HCT116 (cell line): ENCODE measurements at regions not wholly inside any gene's neighbourhood (a gene's known extent, or its start where the extent isn't known, plus 50 kb on each side); places are given as distances from the start of the nearest gene placed in this dataset.
"Not testable (repeated sequence)": the region's sequence is repeated elsewhere in the genome, so short reads cannot be mapped to it uniquely, and the experiment has no call there.

Source experiments
- ATAC-seq: fragments of 200-7000 bp; cut with Tn5 transposase; 2 replicates; pipeline ENCODE4 v1.9.1; 2020; ENCODE audit warnings: mild to moderate bottlenecking, moderate library complexity
- BruUV-seq: library from RNA; stranded (reverse); fragments of 400-500 nt; replicated peaks from 2 replicates; lab custom pipeline; 2021; lab: Mats Ljungman, UMichigan
- CTCF ChIA-PET: fragments of 300-600 bp; sonication (Branson Sonifier 250); formaldehyde crosslinking; loops from one replicate; lab custom pipeline; 2021; ENCODE audit warnings: antibody characterized with exemption; lab: Charles Lee
- POLR2A ChIA-PET: fragments of 300-600, 350-600 bp; sonication (Branson Sonifier 250); formaldehyde crosslinking; loops from one replicate; lab custom pipeline; 2021; ENCODE audit warnings: antibody characterized with exemption; lab: Charles Lee
- RAD21 ChIA-PET, 2 experiments: fragments of 300-600 bp; sonication (Branson Sonifier 250); formaldehyde crosslinking; loops; one replicate each; lab custom pipeline; 2023; ENCODE audit warnings: low total read pairs in 2 of 2; ENCODE audit not compliant: uncharacterized antibody in 2 of 2, unreplicated experiment in 2 of 2, low non-redundant PET in 1 of 2; lab: Charles Lee
- DNase-seq: peaks from one replicate; pipeline ENCODE4 v3.0.0-alpha.2; 2010; ENCODE audit warnings: low read depth, low spot score
- H2AFZ ChIP-seq: fragments of 200-600 bp; shearing (Covaris generic), sonication (generic); 2 replicates; pipeline ENCODE4 v1.6.1; 2017; ENCODE audit warnings: low read depth, mixed run types, mixed read lengths, antibody characterized with exemption, low read length; ENCODE audit not compliant: poor library complexity, severe bottlenecking
- H3K27ac ChIP-seq: 2 replicates; pipeline ENCODE4 v1.5.1; 2012; ENCODE audit warnings: low read depth, low read length
- H3K27me3 ChIP-seq: fragments of 200-600 bp; sonication (generic); 2 replicates; pipeline ENCODE4 v1.6.1; 2016; ENCODE audit warnings: mixed run types, low read length, mixed read lengths; ENCODE audit not compliant: insufficient read depth
- H3K36me3 ChIP-seq, 2 experiments: fragments of 200-500 bp in 1 of 2; fragments of 200-600 bp in 1 of 2; sonication (Bioruptor generic) in 1 of 2; sonication (generic) in 1 of 2; 2 replicates each; pipeline versions ENCODE4 v1.5.1 to v1.6.1; 2014 to 2016; ENCODE audit warnings: low read length in 2 of 2, inconsistent platforms in 1 of 2, mixed read lengths in 1 of 2, mixed run types in 1 of 2; ENCODE audit not compliant: insufficient read depth in 2 of 2, control insufficient read depth in 1 of 2
- H3K4me1 ChIP-seq, 2 experiments: fragments of 200-600 bp in 1 of 2; sonication (generic) in 1 of 2; 2 replicates each; pipeline versions ENCODE4 v1.5.1 to v1.6.1; 2012 to 2017; ENCODE audit warnings: low read length in 2 of 2, inconsistent platforms in 1 of 2, mild to moderate bottlenecking in 1 of 2, mixed read lengths in 1 of 2, mixed run types in 1 of 2, moderate library complexity in 1 of 2; ENCODE audit not compliant: insufficient read depth in 2 of 2, control insufficient read depth in 1 of 2
- H3K4me2 ChIP-seq: fragments of 200-600 bp; sonication (generic); 2 replicates; pipeline ENCODE4 v1.6.1; 2017; ENCODE audit warnings: mixed run types, low read length, mixed read lengths
- H3K4me3 ChIP-seq, 2 experiments: fragments of 200-600 bp in 1 of 2; sonication (generic) in 1 of 2; replicated peaks in 1 of 2; 2 replicates each; pipeline ENCODE4 v1.5.1; 2011 to 2016; ENCODE audit warnings: low read length in 2 of 2, control low read depth in 1 of 2, low read depth in 1 of 2, mild to moderate bottlenecking in 1 of 2, mixed read lengths in 1 of 2, mixed run types in 1 of 2
- H3K79me2 ChIP-seq: fragments of 200-600 bp; sonication (generic); 2 replicates; pipeline ENCODE4 v1.6.1; 2017; ENCODE audit warnings: mild to moderate bottlenecking, mixed run types, low read length, moderate library complexity, mixed read lengths; ENCODE audit not compliant: insufficient read depth
- H3K9ac ChIP-seq: fragments of 200-600 bp; sonication (generic); 2 replicates; pipeline ENCODE4 v1.6.1; 2016; ENCODE audit warnings: low read length, mixed read lengths
- H3K9me2 ChIP-seq: fragments of 200-600 bp; sonication (generic), shearing (Covaris generic); 2 replicates; pipeline ENCODE4 v1.6.1; 2017; ENCODE audit warnings: mixed run types, mild to moderate bottlenecking, moderate library complexity; ENCODE audit not compliant: insufficient read depth
- H3K9me3 ChIP-seq, 2 experiments: fragments of 200-500 bp in 1 of 2; fragments of 200-600 bp in 1 of 2; sonication (Bioruptor generic) in 1 of 2; sonication (generic) in 1 of 2; 2 replicates each; pipeline ENCODE4 v1.6.1; 2014 to 2017; ENCODE audit warnings: low read length in 2 of 2, mixed read lengths in 2 of 2, inconsistent platforms in 1 of 2, low read depth in 1 of 2, mild to moderate bottlenecking in 1 of 2, mixed run types in 1 of 2, moderate library complexity in 1 of 2; ENCODE audit not compliant: control insufficient read depth in 1 of 2, insufficient read depth in 1 of 2
- H4K20me1 ChIP-seq: fragments of 200-600 bp; sonication (generic), shearing (Covaris generic); 2 replicates; pipeline ENCODE4 v1.6.1; 2017; ENCODE audit warnings: mixed run types, mild to moderate bottlenecking, moderate library complexity; ENCODE audit not compliant: insufficient read depth
- CEBPB ChIP-seq: IDR thresholded peaks from 2 replicates; pipeline ENCODE4 v1.6.1; 2012; ENCODE audit warnings: low read depth
- EGR1 ChIP-seq: IDR thresholded peaks from 2 replicates; pipeline ENCODE4 v1.6.1; 2012; ENCODE audit warnings: low read depth
- EZH2 ChIP-seq: fragments of 200-600 bp; sonication (generic); IDR thresholded peaks from 2 replicates; pipeline ENCODE4 v1.6.1; 2017; ENCODE audit warnings: antibody characterized with exemption, mixed run types
- EZH2phosphoT487 ChIP-seq: fragments of 200-600 bp; IDR thresholded peaks from 2 replicates; pipeline ENCODE4 v1.6.1; 2018; ENCODE audit warnings: antibody characterized with exemption, borderline replicate concordance
- FOSL1 ChIP-seq: IDR thresholded peaks from 2 replicates; pipeline ENCODE4 v1.6.1; 2012; ENCODE audit warnings: low read depth
- JUND ChIP-seq: IDR thresholded peaks from 2 replicates; pipeline ENCODE4 v1.6.1; 2012
- POLR2AphosphoS5 ChIP-seq: IDR thresholded peaks from 2 replicates; pipeline ENCODE4 v1.6.1; 2011; ENCODE audit warnings: mild to moderate bottlenecking, low read depth, low read length, moderate library complexity
- RAD21 ChIP-seq: IDR thresholded peaks from 2 replicates; pipeline ENCODE4 v1.6.1; 2012; ENCODE audit warnings: low read depth, mild to moderate bottlenecking
- SRF ChIP-seq: IDR thresholded peaks from 2 replicates; pipeline ENCODE4 v1.6.1; 2012; ENCODE audit warnings: low read depth
- TCF7L2 ChIP-seq: IDR thresholded peaks from 2 replicates; pipeline ENCODE4 v1.7.0; 2011; ENCODE audit warnings: borderline replicate concordance, inconsistent platforms; ENCODE audit not compliant: insufficient read depth, insufficient read length; ENCODE audit errors: extremely low read depth
- ZFX ChIP-seq: fragments of 450-650 bp; IDR thresholded peaks from 2 replicates; pipeline ENCODE4 v1.6.1; 2017
- ZNF274 ChIP-seq: fragments of 200-500 bp; sonication (Bioruptor generic); IDR thresholded peaks from 2 replicates; pipeline ENCODE4 v1.6.1; 2014; ENCODE audit warnings: mild to moderate bottlenecking, low read depth, low read length, inconsistent platforms
- intact Hi-C: fragments of 100-400 bp; cut with micrococcal nuclease; formaldehyde crosslinking; loops from 2 replicates; pipeline ENCODE4 v1.10.0; 2022
- TF ChIP-seq, protein P1 (sequence below): IDR thresholded peaks from 2 replicates; pipeline ENCODE4 v1.6.1; 2012
- TF ChIP-seq, protein P2 (sequence below): IDR thresholded peaks from 2 replicates; pipeline ENCODE4 v1.6.1; 2012; ENCODE audit warnings: low read depth
- TF ChIP-seq, protein P3 (sequence below): IDR thresholded peaks from 2 replicates; pipeline ENCODE4 v1.6.1; 2011; ENCODE audit warnings: mild to moderate bottlenecking, low read length, moderate library complexity; ENCODE audit not compliant: insufficient replicate concordance; ENCODE audit errors: extremely low read depth

DNA sequence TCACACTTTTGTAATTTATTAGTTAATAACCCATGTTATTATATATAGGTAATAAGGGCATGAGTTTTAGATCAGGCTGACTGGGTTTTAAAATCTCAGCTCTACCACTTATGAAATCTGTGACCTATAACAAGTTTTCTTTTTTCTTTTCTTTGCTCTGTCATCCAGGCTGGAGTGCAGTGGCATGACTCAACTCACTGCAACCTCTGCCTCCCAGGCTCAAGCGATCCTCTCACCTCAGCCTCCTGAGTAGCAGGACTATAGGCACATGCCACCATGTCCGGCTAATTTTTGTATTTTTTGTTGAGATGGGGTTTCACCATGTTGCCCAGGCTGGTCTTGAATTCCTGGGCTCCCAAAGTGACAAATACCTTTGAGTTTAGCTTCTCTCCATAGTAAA is 227.7 kb upstream of the KRR1 start:
- H3K36me3 ChIP-seq, H3K79me2 ChIP-seq, intact Hi-C loops, H3K9me3 ChIP-seq, H2AFZ ChIP-seq, ATAC-seq, CTCF ChIA-PET, DNase-seq, H3K27me3 ChIP-seq, H3K4me3 ChIP-seq, H4K20me1 ChIP-seq, BruUV-seq, H3K9me2 ChIP-seq: not testable (repeated sequence)
- Histone ChIP-seq H3K9ac (peak overlapping the region; percentile 52), H3K4me1 (peaks cover 73 to 78% of the 10 kb centered on the region in 2 experiments), H3K27ac (peak overlapping the region; percentile 90), H3K4me2 (peak overlapping the region; percentile 51)
- ChIA-PET POLR2A (interaction anchor here (1.3 to 2.2 kb wide), 3 partner anchors 8 to 115 kb away, joined by 5 to 12 read pairs (median 5); no protein-coding TSS in a partner anchor), RAD21 (interaction anchor here in 1 of 2 experiments (0.6 kb wide), 1 partner anchor 21 kb away, joined by 5 read pairs; no protein-coding TSS in a partner anchor)
- TF ChIP-seq CEBPB (peak; percentile 65; the same call in 1 of the 2 replicates), RAD21 (0 out of 2 replicates have a peak, but pooled peaks have one; percentile 5)
- TF ChIP-seq, protein P1, sequence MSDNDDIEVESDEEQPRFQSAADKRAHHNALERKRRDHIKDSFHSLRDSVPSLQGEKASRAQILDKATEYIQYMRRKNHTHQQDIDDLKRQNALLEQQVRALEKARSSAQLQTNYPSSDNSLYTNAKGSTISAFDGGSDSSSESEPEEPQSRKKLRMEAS = peak; percentile 53

DNA sequence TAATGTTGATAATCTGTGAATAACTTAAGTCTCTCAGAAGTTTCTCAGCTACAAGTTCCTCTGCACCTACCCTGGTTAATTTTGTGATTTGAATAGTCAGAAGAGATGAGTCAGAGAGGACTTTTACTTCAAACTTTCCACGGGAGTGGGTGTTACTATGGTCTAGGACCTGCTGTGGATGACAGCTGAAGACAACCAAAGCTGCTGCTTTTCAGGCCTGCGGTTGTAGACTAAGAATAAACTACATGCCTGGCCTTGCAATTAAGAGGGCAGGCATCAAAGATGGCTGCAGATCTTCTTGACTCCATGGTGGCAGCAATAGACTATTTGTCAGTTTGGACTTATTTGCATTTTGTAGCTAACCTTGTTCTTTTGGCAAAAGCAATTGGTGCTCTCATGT is 227.1 kb upstream of the KRR1 start:
- no peaks in the 10 kb centered on the region for H3K27me3 ChIP-seq
- H3K4me1 ChIP-seq = peaks cover 76 to 82% of the 10 kb centered on the region in 2 experiments
- peak overlapping the region; percentile 51 for H3K4me2 ChIP-seq
- peaks cover 1% of the 10 kb centered on the region; the same call in 1 of the 2 replicates for H3K79me2 ChIP-seq
- peak overlapping the region; percentile 52 for H3K9ac ChIP-seq
- BruUV-seq = no TSS peak
- H3K36me3 ChIP-seq = peaks cover 0 to 4% of the 10 kb centered on the region in 2 experiments; a peak in 1 of 4 replicates
- no peaks in the 10 kb centered on the region for H4K20me1 ChIP-seq
- RAD21 ChIA-PET = interaction anchor here in 1 of 2 experiments (0.6 kb wide), 1 partner anchor 22 kb away, joined by 5 read pairs; no protein-coding TSS in a partner anchor
- CTCF ChIA-PET = no interaction called here
- POLR2A ChIA-PET = interaction anchor here (0.9 to 2.2 kb wide), 7 partner anchors 9 to 286 kb away, joined by 3 to 12 read pairs (median 5); no protein-coding TSS in a partner anchor
- H3K9me2 ChIP-seq = no peaks in the 10 kb centered on the region
- H2AFZ ChIP-seq = no peak overlapping the region
- peak overlapping the region; percentile 90 for H3K27ac ChIP-seq
- no peak overlapping the region for H3K4me3 ChIP-seq
- peak; percentile 57 for ATAC-seq
- intact Hi-C loops = no loop called here
- DNase-seq = no peak
- H3K9me3 ChIP-seq = no peaks in the 10 kb centered on the region
- TF ChIP-seq ZFX (no peak), ZNF274 (no peak), EZH2 (no peak), JUND (no peak), TCF7L2 (no peak), EZH2phosphoT487 (no peak), EGR1 (peak; percentile 53), SRF (no peak), FOSL1 (peak; percentile 37; the same call in 1 of the 2 replicates), POLR2AphosphoS5 (peak; percentile 24; the same call in 1 of the 2 replicates), RAD21 (no peak)
- TF ChIP-seq, protein P2, sequence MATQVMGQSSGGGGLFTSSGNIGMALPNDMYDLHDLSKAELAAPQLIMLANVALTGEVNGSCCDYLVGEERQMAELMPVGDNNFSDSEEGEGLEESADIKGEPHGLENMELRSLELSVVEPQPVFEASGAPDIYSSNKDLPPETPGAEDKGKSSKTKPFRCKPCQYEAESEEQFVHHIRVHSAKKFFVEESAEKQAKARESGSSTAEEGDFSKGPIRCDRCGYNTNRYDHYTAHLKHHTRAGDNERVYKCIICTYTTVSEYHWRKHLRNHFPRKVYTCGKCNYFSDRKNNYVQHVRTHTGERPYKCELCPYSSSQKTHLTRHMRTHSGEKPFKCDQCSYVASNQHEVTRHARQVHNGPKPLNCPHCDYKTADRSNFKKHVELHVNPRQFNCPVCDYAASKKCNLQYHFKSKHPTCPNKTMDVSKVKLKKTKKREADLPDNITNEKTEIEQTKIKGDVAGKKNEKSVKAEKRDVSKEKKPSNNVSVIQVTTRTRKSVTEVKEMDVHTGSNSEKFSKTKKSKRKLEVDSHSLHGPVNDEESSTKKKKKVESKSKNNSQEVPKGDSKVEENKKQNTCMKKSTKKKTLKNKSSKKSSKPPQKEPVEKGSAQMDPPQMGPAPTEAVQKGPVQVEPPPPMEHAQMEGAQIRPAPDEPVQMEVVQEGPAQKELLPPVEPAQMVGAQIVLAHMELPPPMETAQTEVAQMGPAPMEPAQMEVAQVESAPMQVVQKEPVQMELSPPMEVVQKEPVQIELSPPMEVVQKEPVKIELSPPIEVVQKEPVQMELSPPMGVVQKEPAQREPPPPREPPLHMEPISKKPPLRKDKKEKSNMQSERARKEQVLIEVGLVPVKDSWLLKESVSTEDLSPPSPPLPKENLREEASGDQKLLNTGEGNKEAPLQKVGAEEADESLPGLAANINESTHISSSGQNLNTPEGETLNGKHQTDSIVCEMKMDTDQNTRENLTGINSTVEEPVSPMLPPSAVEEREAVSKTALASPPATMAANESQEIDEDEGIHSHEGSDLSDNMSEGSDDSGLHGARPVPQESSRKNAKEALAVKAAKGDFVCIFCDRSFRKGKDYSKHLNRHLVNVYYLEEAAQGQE = no peak
- TF ChIP-seq, protein P3, sequence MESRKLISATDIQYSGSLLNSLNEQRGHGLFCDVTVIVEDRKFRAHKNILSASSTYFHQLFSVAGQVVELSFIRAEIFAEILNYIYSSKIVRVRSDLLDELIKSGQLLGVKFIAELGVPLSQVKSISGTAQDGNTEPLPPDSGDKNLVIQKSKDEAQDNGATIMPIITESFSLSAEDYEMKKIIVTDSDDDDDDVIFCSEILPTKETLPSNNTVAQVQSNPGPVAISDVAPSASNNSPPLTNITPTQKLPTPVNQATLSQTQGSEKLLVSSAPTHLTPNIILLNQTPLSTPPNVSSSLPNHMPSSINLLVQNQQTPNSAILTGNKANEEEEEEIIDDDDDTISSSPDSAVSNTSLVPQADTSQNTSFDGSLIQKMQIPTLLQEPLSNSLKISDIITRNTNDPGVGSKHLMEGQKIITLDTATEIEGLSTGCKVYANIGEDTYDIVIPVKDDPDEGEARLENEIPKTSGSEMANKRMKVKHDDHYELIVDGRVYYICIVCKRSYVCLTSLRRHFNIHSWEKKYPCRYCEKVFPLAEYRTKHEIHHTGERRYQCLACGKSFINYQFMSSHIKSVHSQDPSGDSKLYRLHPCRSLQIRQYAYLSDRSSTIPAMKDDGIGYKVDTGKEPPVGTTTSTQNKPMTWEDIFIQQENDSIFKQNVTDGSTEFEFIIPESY = no peak
